COLO829 (cell line): ENCODE measurements at regions not wholly inside any gene's neighbourhood (a gene's known extent, or its start where the extent isn't known, plus 50 kb on each side); places are given as distances from the start of the nearest gene placed in this dataset.

Experiments
- DNase-seq: peaks from one replicate; pipeline ENCODE4 v3.0.0; 2012; ENCODE audit warnings: low spot score

DNA sequence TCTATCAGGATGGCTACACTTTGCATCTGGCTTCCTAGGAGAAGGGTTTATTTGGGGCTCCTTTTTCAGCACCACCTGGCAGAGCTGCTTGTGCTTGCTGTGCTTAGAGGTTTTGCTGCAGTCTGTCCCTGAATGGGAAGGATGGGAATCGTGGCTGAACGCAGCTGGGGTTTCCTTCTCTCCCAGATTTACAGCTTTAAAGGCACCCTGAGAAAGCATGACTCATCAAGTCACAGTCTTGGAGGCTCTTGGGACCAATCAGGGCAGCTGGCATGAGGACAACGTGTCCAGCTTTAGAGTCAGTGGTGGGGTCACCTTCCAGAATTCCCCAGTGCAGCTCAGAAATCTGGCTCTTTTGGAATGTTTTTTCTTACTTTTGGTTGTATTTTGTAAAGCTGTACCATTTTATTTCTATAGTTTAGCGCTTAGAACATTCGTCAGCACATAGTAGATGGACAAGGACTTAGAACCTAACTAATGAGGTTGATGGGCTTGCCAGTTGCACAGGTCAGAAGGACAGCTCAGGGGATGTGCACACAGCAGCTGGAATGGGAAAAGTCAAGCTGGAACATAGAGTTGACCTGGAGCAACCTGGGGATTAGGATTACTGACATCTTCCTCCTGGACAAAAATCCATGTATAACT is 222.6 kb downstream of the PRDM2 start:
- DNase-seq, result no peak

DNA sequence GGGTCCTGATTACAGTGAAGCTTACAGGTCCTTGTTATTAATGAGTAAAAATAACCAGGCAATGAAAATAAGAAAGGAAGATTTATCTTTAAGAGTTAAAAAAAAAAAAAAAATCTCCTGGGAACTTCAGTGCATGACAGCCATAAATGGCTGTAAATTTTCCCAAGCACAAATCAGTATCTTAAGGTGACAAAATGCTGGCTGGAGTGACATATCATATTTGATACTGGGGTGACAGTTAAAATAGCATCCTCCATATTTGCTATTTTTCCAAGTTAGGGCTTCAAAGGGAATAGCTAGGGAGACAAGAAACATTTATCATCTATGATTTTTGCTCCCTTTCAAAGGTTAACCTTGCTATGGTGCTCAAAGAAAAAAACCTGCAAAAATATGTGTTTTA is 226.6 kb downstream of the PRDM2 start:
- no peak for DNase-seq

DNA sequence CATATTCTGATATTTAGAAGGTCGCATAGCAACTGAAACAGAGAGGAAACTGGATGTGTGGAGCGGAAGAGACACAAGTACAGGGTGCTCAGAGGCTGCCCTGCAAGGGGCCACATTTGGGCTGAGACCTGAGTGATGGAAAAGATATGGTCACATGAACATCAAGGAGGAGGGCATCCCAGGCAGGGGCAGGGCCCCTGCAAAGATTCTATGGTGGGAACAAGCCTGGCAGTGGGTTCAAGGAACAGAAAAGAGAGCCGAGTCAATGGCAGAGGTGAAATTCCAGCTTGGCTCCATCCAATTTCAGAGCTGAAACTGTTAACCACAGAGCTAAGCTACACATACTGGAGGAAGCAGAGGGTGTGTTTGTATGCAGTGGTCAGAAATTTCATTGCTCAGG is 227.7 kb downstream of the PRDM2 start:
- no peak for DNase-seq

- no peak for DNase-seq
These were observed 229.3 kb downstream of the PRDM2 start for GRCh38 chr1:13929313-13929712.

GRCh38 chr1:13930151-13930550 is 230.2 kb downstream of the PRDM2 start:
- no peak for DNase-seq

DNA sequence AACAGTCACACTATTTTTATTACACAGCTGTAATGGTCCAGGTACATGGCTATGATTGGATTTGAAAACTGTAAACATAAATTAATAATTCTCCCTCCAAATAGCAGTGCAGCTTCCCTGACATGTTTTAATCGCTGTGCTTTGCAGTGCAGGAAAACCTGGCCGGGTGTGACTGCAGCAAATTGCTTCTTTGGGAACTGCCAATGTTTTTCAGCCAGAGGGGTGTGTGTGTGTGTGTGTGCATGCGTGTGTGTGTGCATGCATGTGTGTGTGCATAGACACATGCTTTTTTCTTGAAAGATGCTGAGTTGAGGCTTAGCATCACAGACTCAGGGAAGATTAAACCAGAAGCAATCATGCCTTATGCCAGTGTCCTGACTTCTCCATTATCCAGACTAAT is 231.2 kb downstream of the PRDM2 start:
- DNase-seq, result no peak

DNA sequence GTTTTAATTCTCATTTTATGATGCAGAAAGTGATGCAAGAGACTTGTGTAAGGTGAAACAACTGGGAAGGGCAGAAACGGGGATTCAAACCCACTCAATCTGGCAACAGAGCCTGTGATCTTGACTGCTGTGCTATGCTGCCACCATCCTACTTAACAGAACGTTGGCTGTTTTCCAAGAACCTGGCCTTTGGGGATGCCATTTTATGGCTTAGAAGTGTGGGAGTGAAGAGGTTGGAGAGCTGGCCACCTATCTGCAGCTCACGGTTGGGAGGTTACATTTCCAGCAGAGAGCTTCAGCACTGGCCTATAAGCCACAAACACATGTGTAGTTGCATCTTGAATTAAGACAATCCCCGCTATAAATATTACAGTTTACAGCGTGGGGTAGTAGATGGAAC is 235.3 kb downstream of the PRDM2 start:
- no peak for DNase-seq

GRCh38 chr1:13941315-13941714 is 241.3 kb downstream of the PRDM2 start:
- no peak for DNase-seq

DNA sequence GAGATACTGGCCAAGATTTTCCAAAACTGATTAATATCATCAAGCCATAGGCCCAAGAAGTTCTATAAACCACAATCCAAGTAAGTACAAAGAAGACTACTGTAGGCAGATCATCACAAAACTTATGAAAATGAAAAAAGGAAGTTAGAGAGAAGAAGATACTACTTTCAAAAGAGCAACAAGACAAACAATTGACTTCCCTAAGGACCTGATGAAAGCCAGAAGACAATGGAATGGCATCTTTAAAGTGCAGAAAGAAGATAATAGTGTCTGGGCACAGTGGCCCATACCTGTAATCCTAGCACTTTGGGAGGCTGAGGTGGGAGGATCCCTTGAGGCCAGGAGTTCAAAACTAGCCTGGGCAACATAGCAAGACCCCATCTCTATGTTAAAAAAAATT is 243.1 kb downstream of the PRDM2 start:
- DNase-seq, result no peak

GRCh38 chr1:13945856-13946255 is 245.9 kb downstream of the PRDM2 start:
- no peak for DNase-seq

DNA sequence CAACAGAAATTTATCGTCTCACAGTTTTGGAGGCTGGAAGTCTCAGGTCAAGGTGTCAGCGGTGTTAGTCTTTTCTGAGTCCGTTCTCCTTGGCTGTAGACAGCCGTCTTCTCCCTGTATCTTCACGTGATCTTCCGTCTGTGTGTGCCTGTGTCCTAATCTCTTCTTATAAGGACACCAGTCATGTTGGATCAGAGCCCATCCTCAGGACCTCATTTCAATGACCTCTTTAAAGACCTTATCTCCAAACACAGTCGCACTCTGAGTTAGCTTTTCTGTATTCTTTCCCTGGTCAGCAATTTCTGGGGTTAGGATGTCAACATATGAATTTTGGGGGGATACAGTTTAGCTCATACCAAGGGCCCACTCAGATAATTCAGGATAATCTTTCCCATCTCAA is 247.7 kb downstream of the PRDM2 start:
- DNase-seq, result no peak

GRCh38 chr1:13948396-13948795 is 248.4 kb downstream of the PRDM2 start:
- no peak for DNase-seq

DNA sequence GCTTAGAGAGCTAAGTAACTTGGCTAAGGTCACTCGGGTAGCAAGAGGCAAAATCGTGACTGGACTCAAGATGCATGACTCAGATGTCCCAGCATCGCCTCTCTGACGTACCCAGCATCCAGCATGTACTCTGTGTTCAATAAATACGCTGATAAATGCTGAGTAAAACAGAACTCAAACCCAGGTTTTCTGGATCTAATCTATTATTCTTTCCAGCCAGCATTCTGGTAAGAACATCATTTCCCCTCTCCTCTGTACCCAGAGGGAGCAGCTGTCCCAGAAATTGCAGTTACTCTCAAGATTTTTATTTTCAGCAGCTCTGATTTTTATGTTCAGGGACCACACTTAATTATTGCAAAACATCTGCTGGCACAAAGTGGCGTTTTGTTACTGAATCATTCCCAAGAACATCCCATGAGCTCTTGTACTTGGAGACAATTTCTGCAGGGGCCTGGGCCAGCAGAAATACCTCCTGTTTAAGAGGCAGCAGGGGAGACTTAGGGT is 249.0 kb downstream of the PRDM2 start:
- no peak for DNase-seq

DNA sequence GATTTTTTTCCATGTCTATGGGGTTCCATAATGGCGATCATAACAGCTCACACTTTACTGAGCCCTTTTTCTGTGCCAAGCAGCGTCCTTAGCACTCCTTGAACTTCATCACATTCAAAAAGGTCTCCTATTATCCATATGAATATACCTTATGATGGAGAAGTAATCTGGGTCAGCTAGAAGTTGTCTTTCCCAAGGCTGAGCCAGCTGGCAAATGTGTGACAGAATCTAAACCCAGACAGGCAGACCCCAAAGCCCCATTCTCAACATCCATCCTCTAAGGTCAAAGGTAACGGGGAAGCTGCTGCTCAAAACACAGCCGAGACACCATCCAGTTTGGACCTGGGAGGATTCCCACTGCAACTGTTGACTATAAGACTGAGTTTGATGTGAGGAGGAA is 249.6 kb downstream of the PRDM2 start:
- DNase-seq, result no peak

GRCh38 chr1:13950637-13951036 is 250.6 kb downstream of the PRDM2 start:
- no peak for DNase-seq

- DNase-seq, result no peak
These were observed 252.1 kb downstream of the PRDM2 start for GRCh38 chr1:13951793-13952751.

- DNase-seq, result no peak
These were observed 253.0 kb downstream of the PRDM2 start for GRCh38 chr1:13952985-13953384.

- peak; percentile 36 for DNase-seq
These were observed 256.4 kb downstream of the PRDM2 start for GRCh38 chr1:13956393-13956792.

GRCh38 chr1:13960375-13960987 is 260.5 kb downstream of the PRDM2 start:
- peak; percentile 67 for DNase-seq

DNA sequence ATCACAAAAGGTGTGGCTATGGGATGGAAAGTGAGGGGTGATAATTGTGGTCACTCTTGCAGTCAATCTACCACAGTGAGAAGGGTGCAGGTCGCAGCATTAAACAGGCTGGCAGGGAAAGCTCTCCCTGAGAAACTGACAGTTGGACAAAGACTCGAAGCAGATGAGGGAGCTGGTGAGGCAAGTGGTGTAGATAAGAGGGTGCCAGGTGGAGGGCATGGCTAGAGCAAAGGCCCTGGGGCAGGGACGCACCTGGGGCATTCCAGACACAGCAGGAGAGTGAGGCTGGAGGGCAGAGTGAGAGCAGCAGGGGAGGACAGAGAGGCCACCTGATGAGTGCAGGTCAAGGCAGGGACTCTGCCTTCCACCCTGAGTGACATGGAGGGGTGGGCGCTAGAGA is 264.8 kb downstream of the PRDM2 start:
- no peak for DNase-seq

GRCh38 chr1:13965770-13966398 is 265.9 kb downstream of the PRDM2 start:
- peak; percentile 68 for DNase-seq

DNA sequence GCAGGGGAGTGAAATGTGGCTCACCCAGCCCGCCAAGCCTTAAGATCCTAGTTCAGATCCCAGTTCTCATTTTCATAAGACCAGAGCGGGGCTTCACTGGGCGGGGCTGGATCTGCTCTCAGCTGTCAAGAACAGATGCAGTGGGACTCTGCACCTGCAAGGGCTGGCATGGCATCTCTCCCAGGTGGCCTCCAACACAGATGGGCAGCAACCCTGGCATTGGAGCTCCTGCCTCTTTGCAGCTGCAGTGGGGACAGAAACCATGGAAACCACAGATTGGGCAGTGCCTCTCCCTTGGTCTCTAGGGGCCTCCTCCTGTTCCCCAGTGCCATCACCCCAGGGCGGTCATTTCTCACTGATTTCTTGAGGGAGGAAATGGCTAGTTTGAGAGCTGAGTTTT is 267.7 kb downstream of the PRDM2 start:
- no peak for DNase-seq
